Stomach (tissue), 8 donors: ENCODE measurements at regions not wholly inside any gene's neighbourhood (a gene's known extent, or its start where the extent isn't known, plus 50 kb on each side); places are given as distances from the start of the nearest gene placed in this dataset.

Experiments
- DNase-seq, 2 donors: peaks; one replicate each; pipeline versions ENCODE4 v3.0.0 to v3.0.0-alpha.2; 2013 to 2019
- H3K27ac ChIP-seq, 5 donors: fragments of 200-600 bp in 4 of 5; sonication (generic) in 4 of 5; one replicate each; pipeline ENCODE4 v1.5.1; 2013 to 2019; ENCODE audit warnings: mild to moderate bottlenecking in 1 of 5, moderate library complexity in 1 of 5
- H3K27me3 ChIP-seq, 3 donors: fragments of 200-600 bp; sonication (generic); one replicate each; pipeline ENCODE4 v1.5.1; 2017 to 2019; ENCODE audit warnings: mixed run types in 1 of 3
- H3K36me3 ChIP-seq, 4 donors: fragments of 200-600 bp; sonication (generic); 1 replicate in 3 of 4; 2 replicates in 1 of 4; pipeline ENCODE4 v1.5.1; 2016 to 2019
- H3K4me1 ChIP-seq, 4 donors: fragments of 200-600 bp; sonication (generic); one replicate each; pipeline ENCODE4 v1.5.1; 2016 to 2019
- H3K4me3 ChIP-seq, 4 donors: fragments of 200-600 bp; sonication (generic) in 3 of 4; one replicate each; pipeline ENCODE4 v1.5.1; 2016 to 2019; ENCODE audit warnings: mild to moderate bottlenecking in 1 of 4
- H3K9me3 ChIP-seq, 4 donors: fragments of 200-600 bp; sonication (generic); one replicate each; pipeline ENCODE4 v1.5.1; 2016 to 2019
- CTCF ChIP-seq, 7 experiments: fragments of 450-650 bp in 4 of 7; fragments of 200-600 bp in 3 of 7; sonication (generic) in 3 of 7; IDR thresholded peaks; one replicate each; pipeline ENCODE4 v1.5.1; 2016 to 2019; ENCODE audit warnings: antibody characterized with exemption in 7 of 7, control low read depth in 2 of 7, mild to moderate bottlenecking in 1 of 7
- EP300 ChIP-seq: sonication (generic); formaldehyde crosslinking; IDR thresholded peaks from one replicate; pipeline ENCODE4 v1.6.1; 2017; ENCODE audit warnings: antibody characterized with exemption
- POLR2A ChIP-seq, 4 donors: fragments of 450-650 bp; IDR thresholded peaks; one replicate each; pipeline ENCODE4 v1.6.1; 2016; ENCODE audit warnings: antibody characterized with exemption in 4 of 4, control low read depth in 2 of 4, mild to moderate bottlenecking in 1 of 4, moderate library complexity in 1 of 4
- POLR2AphosphoS5 ChIP-seq, 3 donors: sonication (generic); formaldehyde crosslinking; IDR thresholded peaks; one replicate each; pipeline ENCODE4 v1.6.1; 2016; ENCODE audit warnings: antibody characterized with exemption in 3 of 3
- WGBS, 5 donors: extraction: QIAGEN DNeasy Blood & Tissue Kit in 3 of 5; methylation state at CpG; one replicate each; pipeline versions ENCODE4 v1.1.5 to v1.1.7; 2013 to 2018; 5-methylcytosine and 5-hydroxymethylcytosine counted together
- intact Hi-C: fragments of 100-400 bp; cut with DNase I; formaldehyde crosslinking; loops from one replicate; pipeline ENCODE4 v1.15.1; 2023; ENCODE audit warnings: low total_unique reads
- donor health status: healthy with polysubstance abuse.
- donor health status: Bipolar disorder and iron deficiency.
- donor health status: healthy.

- H3K4me1 ChIP-seq: no peaks in the 10 kb centered on the region
- H3K27me3 ChIP-seq: no peaks in the 10 kb centered on the region
- no peak for DNase-seq
- no peak for TF ChIP-seq POLR2A (IDR thresholded peaks at IDR 0.05)
- TF ChIP-seq CTCF (IDR thresholded peaks at IDR 0.05): no peak
- TF ChIP-seq POLR2AphosphoS5 (IDR thresholded peaks at IDR 0.05): no peak
- TF ChIP-seq EP300: no peak
- intact Hi-C loops: no loop called here
- no peak overlapping the region for H3K4me3 ChIP-seq
- H3K36me3 ChIP-seq: no peaks in the 10 kb centered on the region
- H3K9me3 ChIP-seq: no peaks in the 10 kb centered on the region
- no peak overlapping the region for H3K27ac ChIP-seq
These were observed 53.4 kb downstream of the PTCHD4 start for GRCh38 chr6:48057601-48058000.

GRCh38 chr6:48048451-48049146 is 62.4 kb downstream of the PTCHD4 start:
- H3K27ac ChIP-seq: no peak overlapping the region
- intact Hi-C loops: no loop called here
- WGBS, 5 donors: 19 to 39% (median 22%) methylated on average over 2 of the region's 2 CpGs
- H3K4me1 ChIP-seq: no peaks in the 10 kb centered on the region
- H3K36me3 ChIP-seq: no peaks in the 10 kb centered on the region
- TF ChIP-seq EP300: no peak
- no peak for TF ChIP-seq POLR2AphosphoS5 (IDR thresholded peaks at IDR 0.05)
- TF ChIP-seq CTCF (IDR thresholded peaks at IDR 0.05): no peak
- no peak for TF ChIP-seq POLR2A (IDR thresholded peaks at IDR 0.05)
- peak in 1 of 2 donors; percentile 21 for DNase-seq
- no peaks in the 10 kb centered on the region for H3K27me3 ChIP-seq
- no peak overlapping the region for H3K4me3 ChIP-seq
- H3K9me3 ChIP-seq: no peaks in the 10 kb centered on the region

- no peak for DNase-seq
- intact Hi-C loops: no loop called here
- H3K27ac ChIP-seq: no peak overlapping the region
- TF ChIP-seq EP300: no peak
- no peak for TF ChIP-seq POLR2A (IDR thresholded peaks at IDR 0.05)
- no peak for TF ChIP-seq POLR2AphosphoS5 (IDR thresholded peaks at IDR 0.05)
- TF ChIP-seq CTCF (IDR thresholded peaks at IDR 0.05): no peak
- H3K4me1 ChIP-seq: no peaks in the 10 kb centered on the region
- H3K36me3 ChIP-seq: no peaks in the 10 kb centered on the region
- no peaks in the 10 kb centered on the region for H3K27me3 ChIP-seq
- no peaks in the 10 kb centered on the region for H3K9me3 ChIP-seq
- 33 to 41% (median 37%) methylated on average over 2 of the region's 2 CpGs for WGBS, 5 donors
- no peak overlapping the region for H3K4me3 ChIP-seq
These were observed 69.1 kb downstream of the PTCHD4 start for GRCh38 chr6:48041894-48042293.

GRCh38 chr6:48037946-48038345 is 73.1 kb downstream of the PTCHD4 start:
- no peaks in the 10 kb centered on the region for H3K9me3 ChIP-seq
- DNase-seq: no peak
- no peaks in the 10 kb centered on the region for H3K27me3 ChIP-seq
- H3K27ac ChIP-seq: no peak overlapping the region
- no peaks in the 10 kb centered on the region for H3K36me3 ChIP-seq
- intact Hi-C loops: no loop called here
- 68 to 78% (median 74%) methylated on average over 4 of the region's 4 CpGs for WGBS, 5 donors
- no peaks in the 10 kb centered on the region for H3K4me1 ChIP-seq
- H3K4me3 ChIP-seq: no peak overlapping the region
- no peak for TF ChIP-seq POLR2AphosphoS5 (IDR thresholded peaks at IDR 0.05)
- TF ChIP-seq EP300: no peak
- TF ChIP-seq CTCF (IDR thresholded peaks at IDR 0.05): no peak
- TF ChIP-seq POLR2A (IDR thresholded peaks at IDR 0.05): no peak
